Thoracic aorta (tissue), 2 donors: ENCODE measurements at regions not wholly inside any gene's neighbourhood (a gene's known extent, or its start where the extent isn't known, plus 50 kb on each side); places are given as distances from the start of the nearest gene placed in this dataset.

ENCODE experiments used
- ATAC-seq: fragments of 150-250 bp; one replicate; pipeline ENCODE4 v1.8.0; 2017; ENCODE audit warnings: low read depth; ENCODE audit not compliant: insufficient number of reproducible peaks, low FRiP score
- DNase-seq: peaks from one replicate; pipeline ENCODE4 v3.0.0-alpha.2; 2020; ENCODE audit warnings: low spot score
- H3K27ac ChIP-seq, 2 donors: fragments of 200-600 bp; sonication (generic); 1 replicate in 1 of 2; 2 replicates in 1 of 2; pipeline ENCODE4 v1.5.1; 2016; ENCODE audit warnings: mild to moderate bottlenecking in 2 of 2, moderate library complexity in 2 of 2
- H3K27me3 ChIP-seq: fragments of 200-600 bp; sonication (generic); replicated peaks from 2 replicates; pipeline ENCODE4 v1.6.0; 2016; ENCODE audit warnings: mild to moderate bottlenecking; ENCODE audit not compliant: insufficient read depth
- H3K36me3 ChIP-seq: fragments of 200-600 bp; sonication (generic); one replicate; pipeline ENCODE4 v1.5.1; 2016
- H3K4me1 ChIP-seq, 2 donors: fragments of 200-600 bp; sonication (generic); 1 replicate in 1 of 2; 2 replicates in 1 of 2; pipeline versions ENCODE4 v1.5.1 to v1.6.0; 2016; ENCODE audit warnings: low read depth in 2 of 2, mild to moderate bottlenecking in 1 of 2; ENCODE audit not compliant: control insufficient read depth in 1 of 2
- H3K4me3 ChIP-seq: fragments of 200-600 bp; sonication (generic); 2 replicates; pipeline ENCODE4 v1.5.1; 2016; ENCODE audit warnings: mild to moderate bottlenecking
- H3K9me3 ChIP-seq: fragments of 200-600 bp; sonication (generic); 2 replicates; pipeline ENCODE4 v1.5.1; 2016
- CTCF ChIP-seq: fragments of 200-600 bp; sonication (generic); IDR thresholded peaks from one replicate; pipeline ENCODE4 v1.5.1; 2019; ENCODE audit warnings: antibody characterized with exemption

- H3K4me1 ChIP-seq: no peaks in the 10 kb centered on the region
- H3K4me3 ChIP-seq: no peak overlapping the region
- DNase-seq: no peak
- no peaks in the 10 kb centered on the region for H3K27me3 ChIP-seq
- H3K9me3 ChIP-seq: no peaks in the 10 kb centered on the region
- TF ChIP-seq CTCF: no peak
- no peak for ATAC-seq
- no peaks in the 10 kb centered on the region for H3K36me3 ChIP-seq
- no peak overlapping the region for H3K27ac ChIP-seq
Measured at GRCh38 chr4:115275615-115276014, 162.2 kb upstream of the NDST4 start.

GRCh38 chr4:115274545-115274944 lies 161.1 kb upstream of the NDST4 start:
- H3K4me1 ChIP-seq: no peaks in the 10 kb centered on the region
- DNase-seq (no peak), ATAC-seq (no peak)
- no peak for TF ChIP-seq CTCF
- H3K27ac ChIP-seq: no peak overlapping the region
- no peaks in the 10 kb centered on the region for H3K27me3 ChIP-seq
- no peaks in the 10 kb centered on the region for H3K36me3 ChIP-seq
- no peak overlapping the region for H3K4me3 ChIP-seq
- H3K9me3 ChIP-seq: no peaks in the 10 kb centered on the region

DNA sequence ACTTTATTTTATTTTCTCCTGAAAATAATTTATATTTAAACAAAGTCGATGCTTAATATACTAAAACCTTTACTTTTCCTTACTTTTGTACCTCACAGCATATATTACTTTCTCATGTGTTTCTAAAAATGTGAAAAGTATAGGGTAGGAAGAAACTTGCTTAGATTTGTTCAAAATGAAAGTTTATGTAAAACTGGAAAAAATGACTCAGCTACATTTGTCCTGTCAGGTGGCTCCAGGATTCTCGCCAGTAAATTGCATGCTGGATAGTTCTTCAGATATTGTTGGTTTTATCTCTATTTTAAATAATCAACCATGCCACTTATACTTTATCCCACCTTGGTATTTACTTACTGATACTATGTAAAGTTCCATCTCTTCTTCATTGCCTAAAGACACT lies 159.2 kb upstream of the NDST4 start:
- H3K9me3 ChIP-seq: no peaks in the 10 kb centered on the region
- no peak for ATAC-seq
- H3K4me1 ChIP-seq: no peaks in the 10 kb centered on the region
- no peaks in the 10 kb centered on the region for H3K36me3 ChIP-seq
- no peak overlapping the region for H3K27ac ChIP-seq
- no peaks in the 10 kb centered on the region for H3K27me3 ChIP-seq
- TF ChIP-seq CTCF: no peak
- DNase-seq: no peak
- no peak overlapping the region for H3K4me3 ChIP-seq

GRCh38 chr4:115272185-115272584 lies 158.8 kb upstream of the NDST4 start:
- ATAC-seq (no peak), DNase-seq (no peak)
- Histone ChIP-seq H3K36me3 (no peaks in the 10 kb centered on the region), H3K27me3 (no peaks in the 10 kb centered on the region), H3K4me1 (no peaks in the 10 kb centered on the region), H3K9me3 (no peaks in the 10 kb centered on the region), H3K4me3 (no peak overlapping the region), H3K27ac (no peak overlapping the region)
- TF ChIP-seq CTCF: no peak

DNA sequence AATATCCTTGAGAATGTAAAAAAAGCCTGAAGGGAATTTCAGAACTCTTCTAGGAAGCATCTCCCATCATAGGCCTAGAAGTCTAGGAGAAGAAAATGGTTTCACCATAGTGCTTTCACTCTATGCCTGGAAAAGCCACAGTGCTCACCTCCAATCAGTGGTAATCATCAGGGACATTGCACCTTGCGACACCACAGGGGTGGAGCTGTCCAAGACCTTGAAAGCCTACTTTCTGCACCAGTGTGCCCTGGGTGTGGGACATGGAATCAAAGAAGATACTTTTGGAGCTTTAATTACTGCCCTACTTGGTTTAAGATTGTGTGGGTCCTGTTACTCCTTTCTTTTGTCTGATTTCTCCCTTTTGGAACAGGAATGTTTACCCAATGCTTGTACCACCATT lies 146.8 kb upstream of the NDST4 start:
- Histone ChIP-seq H3K36me3 (no peaks in the 10 kb centered on the region), H3K27ac (no peak overlapping the region), H3K9me3 (no peaks in the 10 kb centered on the region), H3K4me3 (no peak overlapping the region), H3K27me3 (no peaks in the 10 kb centered on the region), H3K4me1 (no peaks in the 10 kb centered on the region)
- ATAC-seq (no peak), DNase-seq (no peak)
- TF ChIP-seq CTCF: no peak
